NCI-H146 treated with DMSO at 0.1 percent for 48 hours (cell line): ENCODE measurements at regions not wholly inside any gene's neighbourhood (a gene's known extent, or its start where the extent isn't known, plus 50 kb on each side); places are given as distances from the start of the nearest gene placed in this dataset.
"Not testable (repeated sequence)": the region's sequence is repeated elsewhere in the genome, so short reads cannot be mapped to it uniquely, and the experiment has no call there.

ENCODE experiments used
- DNase-seq: peaks from one replicate; lab custom pipeline; 2025; ENCODE audit not compliant: unreplicated experiment; lab: John Stamatoyannopoulos, UW

GRCh38 chr1:60950224-60951063, 131.9 kb upstream of the NFIA start:
- DNase-seq: no peak

- DNase-seq: no peak
Measured at GRCh38 chr1:60949826-60950197, 132.5 kb upstream of the NFIA start.

GRCh38 chr1:60949154-60949825, 133.1 kb upstream of the NFIA start:
- no peak for DNase-seq

- no peak for DNase-seq
Measured at GRCh38 chr1:60948486-60948885, 133.9 kb upstream of the NFIA start.

- no peak for DNase-seq
Measured at GRCh38 chr1:60947367-60947766, 135.0 kb upstream of the NFIA start.

- DNase-seq: no peak
Measured at GRCh38 chr1:60942896-60943638, 139.3 kb upstream of the NFIA start.

- DNase-seq: no peak
Measured at GRCh38 chr1:60942291-60942690, 140.1 kb upstream of the NFIA start.

- not testable (repeated sequence) for DNase-seq
Measured at GRCh38 chr1:60940685-60941084, 141.7 kb upstream of the NFIA start.

- DNase-seq: no peak
Measured at GRCh38 chr1:60937720-60938119, 144.6 kb upstream of the NFIA start.

GRCh38 chr1:60936591-60937342, 145.6 kb upstream of the NFIA start:
- no peak for DNase-seq

GRCh38 chr1:60936163-60936562, 146.2 kb upstream of the NFIA start:
- DNase-seq: no peak

GRCh38 chr1:60935599-60936110, 146.7 kb upstream of the NFIA start:
- DNase-seq: no peak

- no peak for DNase-seq
Measured at GRCh38 chr1:60930130-60930529, 152.2 kb upstream of the NFIA start.

GRCh38 chr1:60924964-60925798, 157.2 kb upstream of the NFIA start:
- DNase-seq: no peak

- no peak for DNase-seq
Measured at GRCh38 chr1:60924165-60924564, 158.2 kb upstream of the NFIA start.

- DNase-seq: no peak
Measured at GRCh38 chr1:60923389-60924087, 158.8 kb upstream of the NFIA start.

- no peak for DNase-seq
Measured at GRCh38 chr1:60922304-60922703, 160.1 kb upstream of the NFIA start.

- DNase-seq: no peak
Measured at GRCh38 chr1:60921175-60921574, 161.2 kb upstream of the NFIA start.

- DNase-seq: no peak
Measured at GRCh38 chr1:60920561-60920960, 161.8 kb upstream of the NFIA start.
